Spleen (tissue), 7 donors: ENCODE measurements at regions not wholly inside any gene's neighbourhood (a gene's known extent, or its start where the extent isn't known, plus 50 kb on each side); places are given as distances from the start of the nearest gene placed in this dataset.

Experiments used
- POLR2A ChIP-seq, 3 donors: fragments of 450-650 bp; IDR thresholded peaks; one replicate each; pipeline ENCODE4 v1.5.1; 2017; ENCODE audit warnings: antibody characterized with exemption in 3 of 3, mild to moderate bottlenecking in 1 of 3
- TF ChIP-seq, protein P1 (sequence below), 11 experiments: fragments of 200-600 bp in 7 of 11; fragments of 450-650 bp in 4 of 11; sonication (generic) in 4 of 11; IDR thresholded peaks in 8 of 11; conservative IDR thresholded peaks in 3 of 11; 1 replicate in 7 of 11; 2 replicates in 4 of 11; pipeline versions ENCODE4 v1.4.0 to v1.8.0; 2016 to 2021; ENCODE audit warnings: antibody characterized with exemption in 11 of 11, inconsistent platforms in 4 of 11, mild to moderate bottlenecking in 1 of 11
- donor health status: DM: no; HTN: no; CAD: no; lungs with moderate emphysema.
- donor health status: DM: no; HTN: no; CAD: no.
- donor health status: DM: no; HTN: no; CAD: no.

GRCh38 chr3:106962993-106963392 is 414.2 kb upstream of the CCDC54 start:
- TF ChIP-seq, protein P1, sequence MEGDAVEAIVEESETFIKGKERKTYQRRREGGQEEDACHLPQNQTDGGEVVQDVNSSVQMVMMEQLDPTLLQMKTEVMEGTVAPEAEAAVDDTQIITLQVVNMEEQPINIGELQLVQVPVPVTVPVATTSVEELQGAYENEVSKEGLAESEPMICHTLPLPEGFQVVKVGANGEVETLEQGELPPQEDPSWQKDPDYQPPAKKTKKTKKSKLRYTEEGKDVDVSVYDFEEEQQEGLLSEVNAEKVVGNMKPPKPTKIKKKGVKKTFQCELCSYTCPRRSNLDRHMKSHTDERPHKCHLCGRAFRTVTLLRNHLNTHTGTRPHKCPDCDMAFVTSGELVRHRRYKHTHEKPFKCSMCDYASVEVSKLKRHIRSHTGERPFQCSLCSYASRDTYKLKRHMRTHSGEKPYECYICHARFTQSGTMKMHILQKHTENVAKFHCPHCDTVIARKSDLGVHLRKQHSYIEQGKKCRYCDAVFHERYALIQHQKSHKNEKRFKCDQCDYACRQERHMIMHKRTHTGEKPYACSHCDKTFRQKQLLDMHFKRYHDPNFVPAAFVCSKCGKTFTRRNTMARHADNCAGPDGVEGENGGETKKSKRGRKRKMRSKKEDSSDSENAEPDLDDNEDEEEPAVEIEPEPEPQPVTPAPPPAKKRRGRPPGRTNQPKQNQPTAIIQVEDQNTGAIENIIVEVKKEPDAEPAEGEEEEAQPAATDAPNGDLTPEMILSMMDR (IDR thresholded peaks at IDR 0.05 in 8 of 11, conservative IDR thresholded peaks at IDR 0.05 in 3 of 11), result no peak
- TF ChIP-seq POLR2A (IDR thresholded peaks at IDR 0.05), result no peak
